GM06990 (cell line): ENCODE measurements at regions not wholly inside any gene's neighbourhood (a gene's known extent, or its start where the extent isn't known, plus 50 kb on each side); places are given as distances from the start of the nearest gene placed in this dataset.
"Not testable (repeated sequence)": the region's sequence is repeated elsewhere in the genome, so short reads cannot be mapped to it uniquely, and the experiment has no call there.

Experiments
- DNase-seq: peaks from one replicate; pipeline ENCODE4 v3.0.0-alpha.2; 2011; ENCODE audit not compliant: insufficient read length; ENCODE audit errors: extremely low read depth
- H3K27me3 ChIP-seq: replicated peaks from 2 replicates; pipeline ENCODE4 v1.6.0; 2011; ENCODE audit warnings: low read length; ENCODE audit not compliant: control insufficient read depth, insufficient read depth
- H3K36me3 ChIP-seq: 2 replicates; pipeline ENCODE4 v1.5.1; 2011; ENCODE audit warnings: low read length; ENCODE audit not compliant: control insufficient read depth, insufficient read depth
- H3K4me3 ChIP-seq: replicated peaks from 2 replicates; pipeline ENCODE4 v1.5.1; 2011; ENCODE audit warnings: low read depth, mild to moderate bottlenecking, control low read depth, low read length
- CTCF ChIP-seq: IDR thresholded peaks from 2 replicates; pipeline ENCODE4 v1.5.1; 2011; ENCODE audit warnings: low read length, control low read depth, mild to moderate bottlenecking, inconsistent platforms; ENCODE audit not compliant: insufficient read depth, poor library complexity, severe bottlenecking

GRCh38 chr4:3599951-3600350 is 67.7 kb upstream of the LRPAP1 start:
- no peaks in the 10 kb centered on the region for H3K36me3 ChIP-seq
- H3K27me3 ChIP-seq = no peaks in the 10 kb centered on the region
- no peak for DNase-seq
- no peak for TF ChIP-seq CTCF
- H3K4me3 ChIP-seq = no peak overlapping the region

- no peak for TF ChIP-seq CTCF
- H3K4me3 ChIP-seq = no peak overlapping the region
These were observed 66.5 kb upstream of the LRPAP1 start for GRCh38 chr4:3598695-3599227.

GRCh38 chr4:3597896-3598505 is 65.8 kb upstream of the LRPAP1 start:
- H3K4me3 ChIP-seq, DNase-seq, H3K27me3 ChIP-seq, H3K36me3 ChIP-seq: not testable (repeated sequence)

More at GRCh38 chr4:3598695-3599227, 66.5 kb upstream of the LRPAP1 start:
- H3K27me3 ChIP-seq = no peaks in the 10 kb centered on the region
- DNase-seq = no peak
- no peaks in the 10 kb centered on the region for H3K36me3 ChIP-seq

- not testable (repeated sequence) for H3K4me3 ChIP-seq, DNase-seq, H3K36me3 ChIP-seq, H3K27me3 ChIP-seq
These were observed 64.9 kb upstream of the LRPAP1 start for GRCh38 chr4:3596957-3597733.

GRCh38 chr4:3595627-3596291 is 63.5 kb upstream of the LRPAP1 start:
- DNase-seq, H3K27me3 ChIP-seq, H3K36me3 ChIP-seq, H3K4me3 ChIP-seq: not testable (repeated sequence)

- DNase-seq, H3K27me3 ChIP-seq, H3K4me3 ChIP-seq, H3K36me3 ChIP-seq: not testable (repeated sequence)
These were observed 62.5 kb upstream of the LRPAP1 start for GRCh38 chr4:3594751-3595150.

- H3K36me3 ChIP-seq, DNase-seq, H3K27me3 ChIP-seq, H3K4me3 ChIP-seq: not testable (repeated sequence)
These were observed 58.0 kb upstream of the LRPAP1 start for GRCh38 chr4:3589946-3590924.

GRCh38 chr4:3589379-3589778 is 57.2 kb upstream of the LRPAP1 start:
- not testable (repeated sequence) for H3K27me3 ChIP-seq, H3K36me3 ChIP-seq, DNase-seq, H3K4me3 ChIP-seq

GRCh38 chr4:3588517-3589194 is 56.4 kb upstream of the LRPAP1 start:
- H3K27me3 ChIP-seq, H3K36me3 ChIP-seq, H3K4me3 ChIP-seq, DNase-seq: not testable (repeated sequence)

- not testable (repeated sequence) for H3K4me3 ChIP-seq, DNase-seq
These were observed 54.4 kb upstream of the LRPAP1 start for GRCh38 chr4:3586596-3586995.

GRCh38 chr4:3585567-3585966 is 53.3 kb upstream of the LRPAP1 start:
- H3K27me3 ChIP-seq, DNase-seq, H3K36me3 ChIP-seq: not testable (repeated sequence)

More at GRCh38 chr4:3586596-3586995, 54.4 kb upstream of the LRPAP1 start:
- H3K27me3 ChIP-seq, H3K36me3 ChIP-seq: not testable (repeated sequence)

More at GRCh38 chr4:3585567-3585966, 53.3 kb upstream of the LRPAP1 start:
- not testable (repeated sequence) for H3K4me3 ChIP-seq
